ENCODE measurements at regions not wholly inside any gene's neighbourhood (a gene's known extent, or its start where the extent isn't known, plus 50 kb on each side); places are given as distances from the start of the nearest gene placed in this dataset.

GRCh38 chr5:176727983-176728675 is 80.8 kb downstream of the TSPAN17 start:
- no peak for TF ChIP-seq CTCF (IDR thresholded peaks at IDR 0.05)
- no peak overlapping the region for H3K4me3 ChIP-seq (ENCODE audit: low read length)
- no peaks in the 10 kb centered on the region for H3K9me3 Mint-ChIP-seq
- H3K36me3 Mint-ChIP-seq: no peaks in the 10 kb centered on the region
- no peak overlapping the region for H3K27ac ChIP-seq (ENCODE audit: low read length)
- H3K27me3 ChIP-seq (ENCODE audit: control insufficient read depth, insufficient read depth, low read length): no peaks in the 10 kb centered on the region
- H3K27ac Mint-ChIP-seq: peak overlapping the region in 1 of 2 donors; percentile 44
- DNase-seq (no peak), ATAC-seq (no peak)
- 90% methylated on average over 15 of the region's 15 CpGs for WGBS (ENCODE audit: insufficient coverage)
- no peaks in the 10 kb centered on the region for H3K36me3 ChIP-seq (ENCODE audit: control insufficient read depth, insufficient read depth, low read length)
- no peak overlapping the region for H3K4me3 Mint-ChIP-seq
- peaks cover 4% of the 10 kb centered on the region for H3K9me3 ChIP-seq (ENCODE audit: control insufficient read depth, insufficient read depth, low read length)
- peaks cover 61 to 82% of the 10 kb centered on the region in 2 donors for H3K4me1 Mint-ChIP-seq
- intact Hi-C loops (cut with micrococcal nuclease): no loop called here
- peaks cover 14 to 18% of the 10 kb centered on the region in 2 donors for H3K27me3 Mint-ChIP-seq (ENCODE audit: low read depth in 2 of 2)
- H3K4me1 ChIP-seq (ENCODE audit: control insufficient read depth, insufficient read depth, low read length): peaks cover 67% of the 10 kb centered on the region

DNA sequence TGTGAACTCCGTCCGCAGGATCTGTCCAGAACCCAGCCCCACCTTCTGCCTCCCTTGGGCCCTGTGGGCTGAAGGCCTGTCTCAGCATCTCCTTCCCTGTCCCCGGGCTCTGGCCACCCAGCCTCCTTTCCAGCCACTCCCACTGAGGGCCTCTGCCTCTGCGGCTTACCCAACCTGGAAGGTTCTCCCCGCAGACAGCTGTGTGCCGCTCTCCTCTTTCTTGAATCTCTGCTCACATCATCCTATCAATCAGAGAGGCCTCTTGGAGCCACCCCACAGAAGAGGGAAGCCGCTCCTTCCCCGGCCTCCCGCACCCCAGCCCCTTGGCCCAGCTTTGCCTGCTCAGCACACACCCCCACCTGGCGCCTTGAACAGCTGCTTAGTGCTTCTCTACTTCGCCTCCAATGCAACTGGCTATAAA is 81.5 kb upstream of the UNC5A start:
- DNase-seq (no peak), ATAC-seq (no peak)
- Mint-ChIP-seq H3K4me3 (no peak overlapping the region), H3K27ac (peak overlapping the region in 1 of 2 donors; percentile 48), H3K4me1 (peaks cover 54 to 75% of the 10 kb centered on the region in 2 donors), H3K27me3 (ENCODE audit: low read depth in 2 of 2) (peaks cover 16 to 18% of the 10 kb centered on the region in 2 donors), H3K9me3 (no peaks in the 10 kb centered on the region), H3K36me3 (no peaks in the 10 kb centered on the region)
- intact Hi-C loops (cut with micrococcal nuclease): no loop called here
- no peaks in the 10 kb centered on the region for H3K27me3 ChIP-seq (ENCODE audit: control insufficient read depth, insufficient read depth, low read length)
- WGBS (ENCODE audit: insufficient coverage): 83% methylated on average over 11 of the region's 11 CpGs
- H3K4me3 ChIP-seq (ENCODE audit: low read length): no peak overlapping the region
- no peak overlapping the region for H3K27ac ChIP-seq (ENCODE audit: low read length)
- no peaks in the 10 kb centered on the region for H3K36me3 ChIP-seq (ENCODE audit: control insufficient read depth, insufficient read depth, low read length)
- TF ChIP-seq CTCF (IDR thresholded peaks at IDR 0.05): no peak
- H3K4me1 ChIP-seq (ENCODE audit: control insufficient read depth, insufficient read depth, low read length): peaks cover 60% of the 10 kb centered on the region
- H3K9me3 ChIP-seq (ENCODE audit: control insufficient read depth, insufficient read depth, low read length): peaks cover 4% of the 10 kb centered on the region

DNA sequence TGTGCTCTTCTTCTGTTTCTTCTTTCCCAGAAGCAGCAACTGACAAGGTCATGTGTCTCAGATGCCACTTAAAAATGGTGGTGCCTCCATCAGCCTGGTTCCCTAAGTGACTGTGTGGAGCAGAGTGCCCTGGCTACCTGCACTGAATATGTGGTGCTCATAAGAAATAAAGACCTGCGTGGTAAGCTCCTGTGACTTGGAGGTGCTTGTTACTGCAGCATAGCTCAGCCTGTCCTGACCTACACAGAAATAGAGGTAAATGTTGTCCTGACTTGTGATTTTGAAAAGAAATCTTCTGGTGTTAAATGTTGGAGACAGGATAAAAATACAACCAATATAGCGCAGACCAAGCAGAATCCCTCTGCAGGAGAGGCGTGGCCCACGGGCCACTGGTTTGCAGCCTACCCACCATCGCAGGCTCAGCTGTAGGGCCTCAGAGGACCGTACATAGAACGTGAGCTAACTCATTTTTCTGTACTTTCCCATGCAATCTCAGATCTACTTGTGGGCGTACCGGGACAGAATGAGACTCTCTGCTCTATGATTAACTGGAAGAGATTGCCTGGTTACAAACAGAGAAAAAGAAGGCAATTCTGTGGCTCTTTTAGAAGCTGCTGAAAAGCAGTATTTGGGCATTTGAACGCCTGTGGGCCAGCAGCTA is 79.4 kb upstream of the UNC5A start:
- Histone ChIP-seq H3K4me1 (ENCODE audit: control insufficient read depth, insufficient read depth, low read length) (peaks cover 42% of the 10 kb centered on the region), H3K4me3 (ENCODE audit: low read length) (no peak overlapping the region), H3K27me3 (ENCODE audit: control insufficient read depth, insufficient read depth, low read length) (no peaks in the 10 kb centered on the region), H3K36me3 (ENCODE audit: control insufficient read depth, insufficient read depth, low read length) (no peaks in the 10 kb centered on the region), H3K9me3 (ENCODE audit: control insufficient read depth, insufficient read depth, low read length) (peaks cover 4% of the 10 kb centered on the region), H3K27ac (ENCODE audit: low read length) (no peak overlapping the region)
- Mint-ChIP-seq H3K4me1 (peaks cover 43 to 64% of the 10 kb centered on the region in 2 donors), H3K27ac (no peak overlapping the region), H3K27me3 (ENCODE audit: low read depth in 2 of 2) (peaks cover 19 to 26% of the 10 kb centered on the region in 2 donors), H3K4me3 (no peak overlapping the region), H3K36me3 (no peaks in the 10 kb centered on the region), H3K9me3 (no peaks in the 10 kb centered on the region)
- intact Hi-C loops (cut with micrococcal nuclease): no loop called here
- TF ChIP-seq CTCF (IDR thresholded peaks at IDR 0.05): no peak
- ATAC-seq: no peak
- DNase-seq: no peak
- WGBS (ENCODE audit: insufficient coverage): 84% methylated on average over 10 of the region's 10 CpGs

Measured in natural killer cell (primary cell).